ENCODE measurements at regions not wholly inside any gene's neighbourhood (a gene's known extent, or its start where the extent isn't known, plus 50 kb on each side); places are given as distances from the start of the nearest gene placed in this dataset.

DNA sequence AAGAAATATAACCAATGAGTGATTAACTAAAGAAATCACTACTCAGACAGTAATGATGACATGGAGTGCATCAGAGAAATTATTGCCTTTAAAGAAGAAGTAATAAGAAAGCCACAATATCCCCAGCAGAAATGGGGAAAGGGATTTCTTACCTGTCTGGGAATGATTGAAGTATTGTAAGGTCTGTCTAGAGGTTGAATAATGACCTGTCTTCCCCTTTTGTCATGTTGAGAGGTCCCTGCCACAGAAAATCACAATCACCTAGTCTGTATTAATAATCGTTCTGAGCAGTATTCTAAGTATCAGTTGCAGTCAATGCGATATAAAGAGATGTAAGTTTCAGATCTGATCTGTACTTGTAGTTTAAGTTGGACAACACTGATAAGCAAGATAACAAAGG is 349.1 kb upstream of the TPK1 start:
- H2AFZ ChIP-seq (ENCODE audit: low read depth, low read length) = no peak overlapping the region
- H3K27ac ChIP-seq (ENCODE audit: low read length) = peak overlapping the region; percentile 62
- no peak for TF ChIP-seq MXI1 (conservative IDR thresholded peaks at IDR 0.05; ENCODE audit: poor library complexity, severe bottlenecking)
- peak; percentile 86 for TF ChIP-seq POLR2AphosphoS5 (IDR thresholded peaks at IDR 0.05)
- no peak for TF ChIP-seq RAD21 (conservative IDR thresholded peaks at IDR 0.05)
- TF ChIP-seq SMC3 (conservative IDR thresholded peaks at IDR 0.05; ENCODE audit: poor library complexity) = no peak
- TF ChIP-seq EZH2 (IDR thresholded peaks at IDR 0.05; ENCODE audit: borderline replicate concordance, insufficient read depth, low read length, poor library complexity, severe bottlenecking) = no peak
- peak; percentile 99 for TF ChIP-seq EP300 (conservative IDR thresholded peaks at IDR 0.05; ENCODE audit: poor library complexity, severe bottlenecking)
- TF ChIP-seq, protein P1, sequence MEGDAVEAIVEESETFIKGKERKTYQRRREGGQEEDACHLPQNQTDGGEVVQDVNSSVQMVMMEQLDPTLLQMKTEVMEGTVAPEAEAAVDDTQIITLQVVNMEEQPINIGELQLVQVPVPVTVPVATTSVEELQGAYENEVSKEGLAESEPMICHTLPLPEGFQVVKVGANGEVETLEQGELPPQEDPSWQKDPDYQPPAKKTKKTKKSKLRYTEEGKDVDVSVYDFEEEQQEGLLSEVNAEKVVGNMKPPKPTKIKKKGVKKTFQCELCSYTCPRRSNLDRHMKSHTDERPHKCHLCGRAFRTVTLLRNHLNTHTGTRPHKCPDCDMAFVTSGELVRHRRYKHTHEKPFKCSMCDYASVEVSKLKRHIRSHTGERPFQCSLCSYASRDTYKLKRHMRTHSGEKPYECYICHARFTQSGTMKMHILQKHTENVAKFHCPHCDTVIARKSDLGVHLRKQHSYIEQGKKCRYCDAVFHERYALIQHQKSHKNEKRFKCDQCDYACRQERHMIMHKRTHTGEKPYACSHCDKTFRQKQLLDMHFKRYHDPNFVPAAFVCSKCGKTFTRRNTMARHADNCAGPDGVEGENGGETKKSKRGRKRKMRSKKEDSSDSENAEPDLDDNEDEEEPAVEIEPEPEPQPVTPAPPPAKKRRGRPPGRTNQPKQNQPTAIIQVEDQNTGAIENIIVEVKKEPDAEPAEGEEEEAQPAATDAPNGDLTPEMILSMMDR (IDR thresholded peaks at IDR 0.05; ENCODE audit: poor library complexity, severe bottlenecking) = no peak
- TF ChIP-seq, protein P2, sequence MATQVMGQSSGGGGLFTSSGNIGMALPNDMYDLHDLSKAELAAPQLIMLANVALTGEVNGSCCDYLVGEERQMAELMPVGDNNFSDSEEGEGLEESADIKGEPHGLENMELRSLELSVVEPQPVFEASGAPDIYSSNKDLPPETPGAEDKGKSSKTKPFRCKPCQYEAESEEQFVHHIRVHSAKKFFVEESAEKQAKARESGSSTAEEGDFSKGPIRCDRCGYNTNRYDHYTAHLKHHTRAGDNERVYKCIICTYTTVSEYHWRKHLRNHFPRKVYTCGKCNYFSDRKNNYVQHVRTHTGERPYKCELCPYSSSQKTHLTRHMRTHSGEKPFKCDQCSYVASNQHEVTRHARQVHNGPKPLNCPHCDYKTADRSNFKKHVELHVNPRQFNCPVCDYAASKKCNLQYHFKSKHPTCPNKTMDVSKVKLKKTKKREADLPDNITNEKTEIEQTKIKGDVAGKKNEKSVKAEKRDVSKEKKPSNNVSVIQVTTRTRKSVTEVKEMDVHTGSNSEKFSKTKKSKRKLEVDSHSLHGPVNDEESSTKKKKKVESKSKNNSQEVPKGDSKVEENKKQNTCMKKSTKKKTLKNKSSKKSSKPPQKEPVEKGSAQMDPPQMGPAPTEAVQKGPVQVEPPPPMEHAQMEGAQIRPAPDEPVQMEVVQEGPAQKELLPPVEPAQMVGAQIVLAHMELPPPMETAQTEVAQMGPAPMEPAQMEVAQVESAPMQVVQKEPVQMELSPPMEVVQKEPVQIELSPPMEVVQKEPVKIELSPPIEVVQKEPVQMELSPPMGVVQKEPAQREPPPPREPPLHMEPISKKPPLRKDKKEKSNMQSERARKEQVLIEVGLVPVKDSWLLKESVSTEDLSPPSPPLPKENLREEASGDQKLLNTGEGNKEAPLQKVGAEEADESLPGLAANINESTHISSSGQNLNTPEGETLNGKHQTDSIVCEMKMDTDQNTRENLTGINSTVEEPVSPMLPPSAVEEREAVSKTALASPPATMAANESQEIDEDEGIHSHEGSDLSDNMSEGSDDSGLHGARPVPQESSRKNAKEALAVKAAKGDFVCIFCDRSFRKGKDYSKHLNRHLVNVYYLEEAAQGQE (IDR thresholded peaks at IDR 0.05; ENCODE audit: borderline replicate concordance) = peak; percentile 56
- TF ChIP-seq TAF1 (IDR thresholded peaks at IDR 0.05; ENCODE audit: low read depth) = no peak
- no peaks in the 10 kb centered on the region for H3K9me2 ChIP-seq (ENCODE audit: insufficient read depth, low read length)
- peaks cover 4% of the 10 kb centered on the region for H3F3A ChIP-seq (ENCODE audit: insufficient read depth, low read length, poor library complexity, severe bottlenecking)
- no peak overlapping the region for H3K9ac ChIP-seq (ENCODE audit: low read length)
- no peaks in the 10 kb centered on the region for H4K20me1 ChIP-seq (ENCODE audit: insufficient read depth)
- H3K27me3 ChIP-seq (ENCODE audit: insufficient read depth, low read depth, low read length) = no peaks in the 10 kb centered on the region
- H3K36me3 ChIP-seq (ENCODE audit: insufficient read depth, low read length) = no peaks in the 10 kb centered on the region
- H3K79me2 ChIP-seq (replicated peaks; ENCODE audit: insufficient read depth, low read length) = no peaks in the 10 kb centered on the region
- no peak overlapping the region for H3K4me2 ChIP-seq (ENCODE audit: low read length)
- no peaks in the 10 kb centered on the region for H3K9me3 ChIP-seq (ENCODE audit: low read length)
- peak overlapping the region; percentile 28 for H3K4me3 ChIP-seq (ENCODE audit: low read length)

DNA sequence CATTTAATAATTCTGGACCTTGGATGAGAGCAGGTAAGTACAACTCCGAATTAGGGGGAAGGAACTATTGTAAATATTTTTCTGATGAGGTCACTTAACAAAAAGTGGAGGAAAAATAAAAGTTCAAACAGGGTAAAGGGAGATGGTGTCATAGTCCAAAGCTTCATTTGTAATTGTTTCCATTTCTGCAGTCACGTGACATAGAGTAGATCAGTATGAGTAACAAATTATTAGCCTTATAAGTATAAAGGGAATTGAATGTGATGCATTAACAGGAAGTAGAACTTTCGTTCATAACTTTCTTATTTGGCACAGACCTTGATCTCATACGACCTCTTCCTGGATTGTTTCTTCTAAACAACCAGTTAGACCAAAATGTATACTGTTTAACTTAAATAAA is 347.2 kb upstream of the TPK1 start:
- Histone ChIP-seq H3K4me3 (ENCODE audit: low read length) (no peak overlapping the region), H3K79me2 (replicated peaks; ENCODE audit: insufficient read depth, low read length) (no peaks in the 10 kb centered on the region), H3K9me2 (ENCODE audit: insufficient read depth, low read length) (no peaks in the 10 kb centered on the region), H3K9me3 (ENCODE audit: low read length) (no peaks in the 10 kb centered on the region), H3K9ac (ENCODE audit: low read length) (no peak overlapping the region), H3K4me2 (ENCODE audit: low read length) (no peak overlapping the region), H3K27me3 (ENCODE audit: insufficient read depth, low read depth, low read length) (no peaks in the 10 kb centered on the region), H3K36me3 (ENCODE audit: insufficient read depth, low read length) (no peaks in the 10 kb centered on the region), H3F3A (ENCODE audit: insufficient read depth, low read length, poor library complexity, severe bottlenecking) (peaks cover 4% of the 10 kb centered on the region), H2AFZ (ENCODE audit: low read depth, low read length) (no peak overlapping the region), H3K27ac (ENCODE audit: low read length) (no peak overlapping the region), H4K20me1 (ENCODE audit: insufficient read depth) (no peaks in the 10 kb centered on the region)
- TF ChIP-seq EZH2 (IDR thresholded peaks at IDR 0.05; ENCODE audit: borderline replicate concordance, insufficient read depth, low read length, poor library complexity, severe bottlenecking) (no peak), MXI1 (conservative IDR thresholded peaks at IDR 0.05; ENCODE audit: poor library complexity, severe bottlenecking) (no peak)
- TF ChIP-seq, protein P1 (IDR thresholded peaks at IDR 0.05; ENCODE audit: poor library complexity, severe bottlenecking) = no peak
- TF ChIP-seq, protein P2 (IDR thresholded peaks at IDR 0.05; ENCODE audit: borderline replicate concordance) = no peak

Data from neural cell (in vitro differentiated cells).